Activated T-cell treated with anti-CD3 and anti-CD28 coated beads, Interleukin-2, amount 50 U/mL, for 24 hours (primary cell): ENCODE measurements at regions not wholly inside any gene's neighbourhood (a gene's known extent, or its start where the extent isn't known, plus 50 kb on each side); places are given as distances from the start of the nearest gene placed in this dataset.

Source experiments
- DNase-seq: peaks from one replicate; pipeline ENCODE4 v3.0.0-alpha.2; 2020
- H3K27ac Mint-ChIP-seq: 2 replicates; pipeline ENCODE4 v1.8.0; 2020; ENCODE audit warnings: mild to moderate bottlenecking, mixed read lengths
- H3K27me3 Mint-ChIP-seq: 2 replicates; pipeline ENCODE4 v1.8.0; 2020; ENCODE audit warnings: mixed read lengths
- H3K36me3 Mint-ChIP-seq: 2 replicates; pipeline ENCODE4 v1.8.0; 2020; ENCODE audit warnings: low read depth, mixed read lengths
- H3K4me1 Mint-ChIP-seq: 2 replicates; pipeline ENCODE4 v1.8.0; 2020; ENCODE audit warnings: low read depth, mixed read lengths
- H3K4me3 Mint-ChIP-seq: 2 replicates; pipeline ENCODE4 v1.8.0; 2020; ENCODE audit warnings: mild to moderate bottlenecking, moderate library complexity, mixed read lengths
- H3K9me3 Mint-ChIP-seq: 2 replicates; pipeline ENCODE4 v1.8.0; 2020; ENCODE audit warnings: mixed read lengths

- H3K27ac Mint-ChIP-seq, result no peak overlapping the region
- H3K9me3 Mint-ChIP-seq, result peaks cover 8% of the 10 kb centered on the region
- H3K4me3 Mint-ChIP-seq, result no peak overlapping the region
- peaks cover 4% of the 10 kb centered on the region for H3K27me3 Mint-ChIP-seq
- no peak for DNase-seq
- peaks cover 23% of the 10 kb centered on the region for H3K4me1 Mint-ChIP-seq
- H3K36me3 Mint-ChIP-seq, result no peaks in the 10 kb centered on the region
Observed at GRCh38 chr7:115233809-115234208, 311.9 kb downstream of the MDFIC start.

GRCh38 chr7:115232041-115232440, 310.1 kb downstream of the MDFIC start:
- no peak overlapping the region for H3K27ac Mint-ChIP-seq
- peaks cover 24% of the 10 kb centered on the region for H3K4me1 Mint-ChIP-seq
- peaks cover 4% of the 10 kb centered on the region for H3K27me3 Mint-ChIP-seq
- no peak for DNase-seq
- H3K36me3 Mint-ChIP-seq, result no peaks in the 10 kb centered on the region
- H3K4me3 Mint-ChIP-seq, result no peak overlapping the region
- peaks cover 8% of the 10 kb centered on the region for H3K9me3 Mint-ChIP-seq

- no peak for DNase-seq
- H3K36me3 Mint-ChIP-seq, result no peaks in the 10 kb centered on the region
- peaks cover 8% of the 10 kb centered on the region for H3K9me3 Mint-ChIP-seq
- H3K27ac Mint-ChIP-seq, result peak overlapping the region; percentile 80
- H3K27me3 Mint-ChIP-seq, result peaks cover 4% of the 10 kb centered on the region
- no peak overlapping the region for H3K4me3 Mint-ChIP-seq
- peaks cover 24% of the 10 kb centered on the region for H3K4me1 Mint-ChIP-seq
Observed at GRCh38 chr7:115230882-115231571, 309.1 kb downstream of the MDFIC start.

GRCh38 chr7:115229401-115230105, 307.7 kb downstream of the MDFIC start:
- H3K36me3 Mint-ChIP-seq, result no peaks in the 10 kb centered on the region
- H3K4me1 Mint-ChIP-seq, result peaks cover 24% of the 10 kb centered on the region
- H3K27ac Mint-ChIP-seq, result no peak overlapping the region
- H3K27me3 Mint-ChIP-seq, result peaks cover 4% of the 10 kb centered on the region
- H3K9me3 Mint-ChIP-seq, result no peaks in the 10 kb centered on the region
- DNase-seq, result no peak
- H3K4me3 Mint-ChIP-seq, result no peak overlapping the region

- Mint-ChIP-seq H3K4me1 (peaks cover 24% of the 10 kb centered on the region), H3K27me3 (no peaks in the 10 kb centered on the region), H3K36me3 (no peaks in the 10 kb centered on the region), H3K27ac (no peak overlapping the region), H3K9me3 (no peaks in the 10 kb centered on the region), H3K4me3 (no peak overlapping the region)
- no peak for DNase-seq
Observed at GRCh38 chr7:115227473-115228235, 305.8 kb downstream of the MDFIC start.

- Mint-ChIP-seq H3K9me3 (no peaks in the 10 kb centered on the region), H3K27me3 (no peaks in the 10 kb centered on the region), H3K36me3 (no peaks in the 10 kb centered on the region), H3K27ac (no peak overlapping the region), H3K4me3 (no peak overlapping the region), H3K4me1 (peaks cover 22% of the 10 kb centered on the region)
- no peak for DNase-seq
Observed at GRCh38 chr7:115226410-115226809, 304.5 kb downstream of the MDFIC start.

GRCh38 chr7:115224922-115225321, 303.0 kb downstream of the MDFIC start:
- no peaks in the 10 kb centered on the region for H3K27me3 Mint-ChIP-seq
- H3K4me1 Mint-ChIP-seq, result peaks cover 10% of the 10 kb centered on the region
- H3K36me3 Mint-ChIP-seq, result no peaks in the 10 kb centered on the region
- no peak overlapping the region for H3K27ac Mint-ChIP-seq
- no peak overlapping the region for H3K4me3 Mint-ChIP-seq
- H3K9me3 Mint-ChIP-seq, result no peaks in the 10 kb centered on the region
- DNase-seq, result no peak

GRCh38 chr7:115223959-115224358, 302.1 kb downstream of the MDFIC start:
- H3K9me3 Mint-ChIP-seq, result no peaks in the 10 kb centered on the region
- DNase-seq, result no peak
- H3K27ac Mint-ChIP-seq, result no peak overlapping the region
- no peaks in the 10 kb centered on the region for H3K36me3 Mint-ChIP-seq
- peaks cover 2% of the 10 kb centered on the region for H3K4me1 Mint-ChIP-seq
- H3K27me3 Mint-ChIP-seq, result no peaks in the 10 kb centered on the region
- no peak overlapping the region for H3K4me3 Mint-ChIP-seq

GRCh38 chr7:115221456-115221855, 299.6 kb downstream of the MDFIC start:
- no peaks in the 10 kb centered on the region for H3K36me3 Mint-ChIP-seq
- no peak for DNase-seq
- H3K4me1 Mint-ChIP-seq, result peaks cover 7% of the 10 kb centered on the region
- H3K9me3 Mint-ChIP-seq, result no peaks in the 10 kb centered on the region
- H3K4me3 Mint-ChIP-seq, result no peak overlapping the region
- no peaks in the 10 kb centered on the region for H3K27me3 Mint-ChIP-seq
- no peak overlapping the region for H3K27ac Mint-ChIP-seq

- DNase-seq, result no peak
- Mint-ChIP-seq H3K9me3 (no peaks in the 10 kb centered on the region), H3K27me3 (no peaks in the 10 kb centered on the region), H3K27ac (no peak overlapping the region), H3K4me1 (peaks cover 9% of the 10 kb centered on the region), H3K36me3 (no peaks in the 10 kb centered on the region), H3K4me3 (no peak overlapping the region)
Observed at GRCh38 chr7:115218076-115218475, 296.2 kb downstream of the MDFIC start.

- no peaks in the 10 kb centered on the region for H3K9me3 Mint-ChIP-seq
- H3K36me3 Mint-ChIP-seq, result no peaks in the 10 kb centered on the region
- no peaks in the 10 kb centered on the region for H3K27me3 Mint-ChIP-seq
- H3K27ac Mint-ChIP-seq, result no peak overlapping the region
- H3K4me3 Mint-ChIP-seq, result no peak overlapping the region
- H3K4me1 Mint-ChIP-seq, result peaks cover 9% of the 10 kb centered on the region
- DNase-seq, result no peak
Observed at GRCh38 chr7:115217373-115217772, 295.5 kb downstream of the MDFIC start.

GRCh38 chr7:115216652-115217051, 294.8 kb downstream of the MDFIC start:
- H3K27ac Mint-ChIP-seq, result no peak overlapping the region
- H3K4me1 Mint-ChIP-seq, result peaks cover 9% of the 10 kb centered on the region
- no peak overlapping the region for H3K4me3 Mint-ChIP-seq
- no peaks in the 10 kb centered on the region for H3K27me3 Mint-ChIP-seq
- no peaks in the 10 kb centered on the region for H3K36me3 Mint-ChIP-seq
- no peaks in the 10 kb centered on the region for H3K9me3 Mint-ChIP-seq
- DNase-seq, result no peak

- Mint-ChIP-seq H3K9me3 (peaks cover 5% of the 10 kb centered on the region), H3K4me1 (peaks cover 5% of the 10 kb centered on the region), H3K36me3 (no peaks in the 10 kb centered on the region), H3K27ac (no peak overlapping the region), H3K27me3 (no peaks in the 10 kb centered on the region), H3K4me3 (no peak overlapping the region)
- no peak for DNase-seq
Observed at GRCh38 chr7:115211171-115211570, 289.3 kb downstream of the MDFIC start.

- Mint-ChIP-seq H3K27me3 (no peaks in the 10 kb centered on the region), H3K27ac (no peak overlapping the region), H3K4me1 (peaks cover 5% of the 10 kb centered on the region), H3K36me3 (no peaks in the 10 kb centered on the region), H3K4me3 (no peak overlapping the region), H3K9me3 (peaks cover 9% of the 10 kb centered on the region)
- no peak for DNase-seq
Observed at GRCh38 chr7:115210552-115210951, 288.7 kb downstream of the MDFIC start.
